ENCODE measurements at regions not wholly inside any gene's neighbourhood (a gene's known extent, or its start where the extent isn't known, plus 50 kb on each side); places are given as distances from the start of the nearest gene placed in this dataset.

GRCh38 chr2:152813351-152813750, 94.9 kb downstream of the ARL6IP6 start:
- intact Hi-C loops (cut with DNase I; ENCODE audit: low total_unique reads) (no loop called here), in situ Hi-C loops (cut with MboI; ENCODE audit: low pct_ligation_motif_present in 1 of 4, low pct_unique_long_range_greater_than_20kb in 1 of 4, low sequenced_read_pairs in 3 of 4) (no loop called here)
- Histone ChIP-seq H3K27me3 (no peaks in the 10 kb centered on the region), H3K27ac (no peak overlapping the region), H3K4me1 (peaks cover 0 to 15% (median 0%) of the 10 kb centered on the region in 4 donors), H3K9me3 (peaks cover 4 to 10% of the 10 kb centered on the region in 2 donors), H3K36me3 (no peaks in the 10 kb centered on the region), H3K4me3 (no peak overlapping the region)
- TF ChIP-seq POLR2A (IDR thresholded peaks at IDR 0.05) (no peak), EP300 (IDR thresholded peaks at IDR 0.05; ENCODE audit: low read depth) (no peak), CTCF (IDR thresholded peaks at IDR 0.05) (no peak), POLR2AphosphoS5 (IDR thresholded peaks at IDR 0.05) (no peak)
- no peak for DNase-seq

Small RNAs in the stretch of these regions (small RNA-seq; reads per million reads assigned to genes)
- 0 reads per million in 4 donors for gene AC009969.1
- 0 reads per million in 4 donors for gene AC079150.2
